HG03139 (cell line): ENCODE measurements at regions not wholly inside any gene's neighbourhood (a gene's known extent, or its start where the extent isn't known, plus 50 kb on each side); places are given as distances from the start of the nearest gene placed in this dataset.

Experiments
- ATAC-seq: cut with Tn5 transposase; IDR thresholded peaks from one replicate; pipeline ENCODE4 v1.9.1; 2021; ENCODE audit not compliant: unreplicated experiment

GRCh38 chr22:49255741-49256318 is 571.8 kb downstream of the BRD1 start:
- no peak for ATAC-seq

DNA sequence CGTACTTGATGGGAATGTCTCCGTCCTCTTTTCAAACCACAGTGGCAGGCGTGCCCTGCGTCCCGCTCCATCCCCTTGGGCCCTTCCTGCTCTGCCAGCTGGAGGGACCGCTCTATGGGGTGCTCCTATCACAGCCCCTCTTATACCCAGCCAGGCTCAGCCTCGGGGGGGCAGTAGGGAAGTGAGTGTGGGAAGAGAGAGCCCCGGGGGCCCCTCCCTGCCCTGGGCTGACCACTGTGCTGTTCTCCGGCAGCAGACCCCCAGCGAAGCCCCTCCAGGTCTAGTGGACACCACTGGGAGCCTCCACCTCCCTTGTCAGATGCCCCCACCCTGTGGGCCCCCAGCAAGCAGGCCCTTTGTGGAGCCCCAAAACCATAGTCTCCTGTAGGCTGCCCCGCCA is 572.5 kb downstream of the BRD1 start:
- ATAC-seq, result no peak

DNA sequence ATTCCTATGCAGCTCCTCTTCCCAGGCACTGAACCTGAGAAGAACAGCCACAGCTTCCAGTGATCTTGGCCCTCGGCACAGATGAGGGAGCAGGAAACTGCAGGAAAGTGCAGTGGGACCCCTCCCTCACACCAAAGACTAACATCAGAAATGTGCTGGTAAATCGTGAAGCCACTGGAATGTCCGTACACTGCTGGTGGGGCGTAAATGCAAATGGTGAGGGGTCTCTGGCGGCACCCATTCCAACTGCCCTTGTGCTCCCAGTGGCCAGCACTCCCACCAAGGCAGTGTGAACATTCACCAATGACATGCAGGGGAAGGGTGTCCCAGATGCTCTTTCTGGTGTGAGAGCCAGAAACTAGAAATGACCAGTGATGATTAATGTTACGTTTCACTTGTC is 574.0 kb downstream of the BRD1 start:
- ATAC-seq, result no peak

DNA sequence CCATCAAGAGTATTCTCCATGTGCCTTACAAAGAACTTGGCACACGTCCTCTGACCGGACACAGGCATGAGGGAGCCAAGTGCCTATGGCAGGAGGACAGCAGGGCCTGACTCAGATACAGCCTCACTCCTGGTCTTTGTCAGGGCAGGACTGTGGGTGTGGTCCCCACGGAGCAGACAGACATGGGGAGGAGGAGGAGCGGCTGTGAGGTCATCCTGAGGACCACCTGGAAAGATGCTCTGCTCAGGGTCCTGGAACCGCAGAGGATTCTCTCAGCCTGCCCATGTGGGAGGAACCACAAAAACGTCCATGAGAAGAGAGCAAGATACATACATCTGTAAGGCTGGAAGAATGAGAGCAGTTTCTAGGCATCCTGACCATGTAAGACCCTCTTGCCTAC is 576.3 kb downstream of the BRD1 start:
- no peak for ATAC-seq

- ATAC-seq, result no peak
Observed at GRCh38 chr22:49247194-49247924, 580.3 kb downstream of the BRD1 start.

- no peak for ATAC-seq
Observed at GRCh38 chr22:49244466-49245420, 582.9 kb downstream of the BRD1 start.

DNA sequence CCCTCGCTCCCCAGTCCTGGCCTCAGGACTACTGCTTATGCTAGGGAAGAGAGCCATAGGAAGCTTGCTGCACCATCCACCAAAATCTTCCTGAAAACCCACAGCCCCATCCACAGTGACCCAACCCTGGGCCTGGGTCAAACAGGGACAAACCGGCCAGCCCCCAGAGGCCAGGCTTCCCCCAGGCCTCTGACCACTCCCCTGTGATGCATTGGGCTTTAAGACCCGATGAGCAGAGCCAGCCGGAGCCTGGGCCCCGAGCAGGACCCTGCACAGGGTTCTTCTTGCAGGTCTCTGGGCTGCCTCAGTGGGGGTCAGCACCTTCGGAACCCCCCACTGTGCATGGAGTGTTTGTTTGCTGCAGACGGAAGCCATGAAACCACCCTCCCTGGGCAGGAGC is 583.7 kb downstream of the BRD1 start:
- no peak for ATAC-seq

GRCh38 chr22:49243335-49243734 is 584.3 kb downstream of the BRD1 start:
- ATAC-seq, result no peak

DNA sequence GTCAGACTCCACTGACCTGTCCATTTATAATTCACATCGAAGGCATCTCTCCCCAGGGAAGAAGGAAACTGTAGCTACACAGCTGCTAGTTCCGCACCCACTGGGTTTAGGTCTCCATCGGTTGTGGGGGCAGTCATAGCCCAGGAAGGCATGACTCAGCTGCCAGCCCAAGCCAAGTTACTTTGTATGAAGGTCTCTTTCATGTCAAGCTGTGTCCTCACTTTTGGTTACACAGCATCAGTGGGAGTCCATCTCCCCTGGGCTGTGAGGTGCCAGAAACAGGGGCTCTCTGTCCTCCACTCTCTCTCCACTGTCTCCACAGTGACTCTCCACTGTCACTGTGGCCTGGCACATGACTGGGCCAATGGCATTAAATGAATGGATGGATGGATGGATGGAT is 585.2 kb downstream of the BRD1 start:
- ATAC-seq, result no peak

DNA sequence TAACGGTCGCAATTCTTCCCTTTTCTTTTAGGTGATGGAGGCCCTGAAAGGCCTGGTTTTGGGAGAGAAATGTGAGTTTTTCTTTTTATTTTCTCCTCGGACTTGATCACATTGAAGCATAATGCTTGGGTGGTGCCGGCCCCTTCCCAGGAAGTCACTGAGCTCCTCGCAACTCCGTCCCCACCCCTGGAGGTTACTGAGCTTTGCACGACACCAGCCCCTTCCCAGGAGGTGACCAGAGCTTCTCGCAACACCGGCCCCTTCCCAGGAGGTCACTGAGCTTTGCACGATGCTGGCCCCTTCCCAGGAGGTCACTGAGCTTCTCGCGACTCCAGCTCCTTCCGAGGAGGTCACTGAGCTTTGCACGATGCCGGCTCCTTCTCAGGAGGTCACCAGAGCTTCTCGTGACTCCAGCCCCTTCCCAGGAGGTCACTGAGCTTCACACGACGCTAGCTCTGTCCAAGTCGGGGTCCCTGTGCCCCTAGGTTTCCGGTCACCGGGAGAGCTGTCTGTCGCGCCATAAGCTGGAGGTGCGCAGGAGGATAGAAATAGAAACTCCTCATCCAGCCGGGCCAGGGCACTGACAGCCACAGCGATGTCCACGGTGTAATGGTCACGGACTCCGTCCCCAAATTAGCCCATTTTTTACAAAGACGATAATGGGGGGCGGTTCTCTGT is 586.4 kb downstream of the BRD1 start:
- ATAC-seq, result no peak

DNA sequence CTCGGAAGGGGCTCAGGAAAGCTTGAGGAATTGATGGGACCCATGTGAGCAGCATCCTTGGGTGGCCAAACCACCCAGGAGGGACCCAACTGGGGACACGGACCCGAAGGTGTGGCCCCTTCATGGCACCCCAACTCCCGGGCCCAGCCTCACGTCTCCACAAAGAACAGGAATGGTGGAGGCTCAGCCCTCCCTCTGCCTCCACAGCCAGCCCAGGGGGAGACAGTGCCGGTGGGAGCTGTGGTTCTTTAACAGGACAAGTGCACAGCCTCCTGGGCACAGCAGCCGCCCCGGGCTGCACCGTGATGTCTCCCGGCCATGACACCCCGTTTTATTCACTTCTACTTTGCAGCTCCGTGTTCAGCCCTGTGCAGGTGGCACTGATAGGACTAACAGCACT is 587.2 kb downstream of the BRD1 start:
- ATAC-seq, result no peak

- ATAC-seq, result no peak
Observed at GRCh38 chr22:49240016-49240380, 587.7 kb downstream of the BRD1 start.

- no peak for ATAC-seq
Observed at GRCh38 chr22:49239264-49240015, 588.2 kb downstream of the BRD1 start.

DNA sequence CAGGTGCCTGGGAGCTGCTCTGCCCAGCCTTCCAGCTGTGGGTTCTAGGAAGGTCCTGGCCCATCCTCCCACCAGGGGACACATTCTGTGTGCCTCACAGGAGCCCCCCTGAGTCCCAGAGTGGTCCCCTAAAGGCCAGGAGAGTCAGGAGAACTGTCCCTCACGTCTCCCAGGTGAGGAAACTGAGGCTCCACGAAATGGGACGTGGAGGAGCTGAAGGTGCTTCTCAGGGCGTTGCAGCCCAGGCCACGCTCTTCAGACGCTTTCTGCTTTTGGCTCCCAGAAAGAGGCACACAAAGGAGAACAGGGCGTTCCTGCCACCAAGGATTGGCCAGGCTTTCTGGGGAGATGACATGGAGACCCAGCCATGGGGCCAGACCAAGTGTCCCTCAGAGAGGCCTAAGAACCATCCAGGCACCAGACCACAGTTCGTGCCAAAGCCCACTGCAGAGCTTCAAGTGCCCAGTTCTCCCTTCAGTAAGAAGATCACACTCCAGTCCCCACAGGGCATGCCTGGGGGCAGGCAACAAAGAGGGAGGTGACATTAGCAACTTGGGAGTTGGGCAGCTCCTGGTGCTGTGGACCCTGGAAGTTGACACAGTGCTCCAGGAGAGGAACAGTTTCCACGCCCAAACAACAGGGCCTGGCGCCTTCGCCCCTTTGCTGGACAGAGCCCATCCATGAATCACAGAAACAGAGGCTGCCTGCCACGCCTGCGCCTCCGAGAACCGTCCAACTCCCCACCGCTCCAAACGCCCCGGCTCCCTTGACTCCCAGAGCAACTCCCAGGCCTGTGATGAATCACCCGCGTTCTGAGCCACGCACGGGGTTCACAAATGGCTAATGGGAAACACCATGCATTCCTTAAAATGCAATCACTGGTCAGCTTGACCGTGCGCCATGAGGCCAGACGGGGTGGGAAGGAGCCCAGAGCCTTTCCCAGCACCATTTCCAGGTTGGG is 589.2 kb downstream of the BRD1 start:
- ATAC-seq, result no peak

DNA sequence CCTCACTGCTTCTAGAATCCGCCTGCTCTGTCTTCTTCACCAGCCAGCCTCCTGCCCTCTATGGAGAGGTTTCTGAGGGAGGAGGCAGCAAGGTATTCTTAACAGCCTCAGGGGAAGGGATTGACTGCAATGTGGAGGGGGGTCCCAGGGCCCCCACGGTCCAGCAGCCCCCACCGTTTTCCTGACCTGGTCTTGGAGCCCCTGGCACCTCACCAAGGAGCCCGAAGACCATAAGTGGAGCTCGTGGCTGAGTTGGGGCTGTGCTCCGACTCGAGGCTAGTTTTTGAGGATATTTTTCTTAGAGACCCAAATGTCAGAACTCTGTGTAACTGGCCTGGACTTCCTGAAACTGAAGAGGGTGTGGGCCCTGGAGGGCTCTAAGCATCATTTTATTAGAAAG is 590.0 kb downstream of the BRD1 start:
- ATAC-seq, result no peak

DNA sequence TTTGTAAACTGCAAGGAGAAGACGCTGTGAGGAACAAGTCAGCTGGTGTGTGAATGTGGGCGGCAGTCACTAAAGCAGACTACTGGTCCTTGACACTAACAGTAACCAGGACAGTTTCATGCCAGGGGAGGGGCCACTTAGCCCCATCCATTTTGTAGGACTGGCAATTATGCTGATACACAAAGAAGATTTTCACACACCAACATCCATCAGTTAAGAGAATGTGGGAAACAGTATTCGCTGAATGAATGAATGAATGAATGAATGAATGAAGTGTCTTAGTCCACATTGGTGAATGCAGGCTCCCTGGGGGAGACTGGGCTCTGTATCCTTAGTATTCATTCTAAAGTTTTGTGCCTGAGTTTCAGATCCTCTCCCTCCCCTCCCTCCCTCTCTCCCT is 590.4 kb downstream of the BRD1 start:
- no peak for ATAC-seq

DNA sequence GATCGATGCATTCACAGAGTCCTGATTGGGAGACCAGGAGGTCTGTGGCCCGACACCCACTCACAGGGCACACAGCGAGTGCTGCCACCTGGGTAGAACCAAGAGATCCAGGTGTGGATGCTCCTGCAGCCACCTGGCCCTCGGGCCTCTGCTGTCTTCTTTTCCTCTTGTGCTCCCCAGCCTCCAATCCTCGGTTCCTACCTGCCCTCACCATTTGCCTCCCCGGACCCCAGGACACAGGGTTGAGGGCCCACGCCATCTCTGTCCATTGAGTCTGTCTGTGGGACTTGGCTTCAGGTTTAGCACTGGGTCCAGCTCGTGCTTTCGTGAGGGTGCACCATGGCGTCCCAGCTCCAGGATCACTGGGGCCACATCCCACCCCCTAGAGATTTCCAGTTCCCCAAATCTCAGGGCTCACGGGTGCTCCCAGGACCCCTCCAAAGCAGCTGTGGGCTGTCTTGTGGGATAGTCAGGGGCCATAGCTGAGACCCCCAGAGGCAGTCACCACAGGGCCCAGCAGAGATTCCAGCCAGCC is 591.1 kb downstream of the BRD1 start:
- ATAC-seq, result no peak

- ATAC-seq, result no peak
Observed at GRCh38 chr22:49235463-49236300, 592.0 kb downstream of the BRD1 start.
